ENCODE measurements at regions not wholly inside any gene's neighbourhood (a gene's known extent, or its start where the extent isn't known, plus 50 kb on each side); places are given as distances from the start of the nearest gene placed in this dataset.
"Not testable (repeated sequence)": the region's sequence is repeated elsewhere in the genome, so short reads cannot be mapped to it uniquely, and the experiment has no call there.

DNA sequence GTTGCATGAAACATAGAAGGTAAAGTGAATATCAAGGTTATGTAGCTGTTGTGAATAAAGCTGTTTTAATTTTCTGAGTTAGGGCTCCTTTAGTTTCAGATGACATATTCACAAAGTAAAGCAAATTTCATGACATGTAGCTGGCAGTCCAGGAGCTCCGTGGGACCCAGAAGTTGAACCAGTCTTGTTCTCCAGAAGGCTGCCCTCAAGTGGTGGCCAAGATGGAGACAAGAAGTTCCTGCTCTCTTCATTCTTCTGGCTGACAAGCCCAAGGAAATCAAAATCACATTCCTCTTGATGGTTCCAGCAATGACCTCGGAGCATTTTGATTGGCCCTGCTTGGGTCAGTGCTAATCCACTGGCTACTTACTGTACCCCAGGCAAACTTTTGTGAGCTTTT, 128.7 kb downstream of the LIG4 start:
- no peak for DNase-seq (ENCODE audit: low read depth)
- TF ChIP-seq, protein P1, sequence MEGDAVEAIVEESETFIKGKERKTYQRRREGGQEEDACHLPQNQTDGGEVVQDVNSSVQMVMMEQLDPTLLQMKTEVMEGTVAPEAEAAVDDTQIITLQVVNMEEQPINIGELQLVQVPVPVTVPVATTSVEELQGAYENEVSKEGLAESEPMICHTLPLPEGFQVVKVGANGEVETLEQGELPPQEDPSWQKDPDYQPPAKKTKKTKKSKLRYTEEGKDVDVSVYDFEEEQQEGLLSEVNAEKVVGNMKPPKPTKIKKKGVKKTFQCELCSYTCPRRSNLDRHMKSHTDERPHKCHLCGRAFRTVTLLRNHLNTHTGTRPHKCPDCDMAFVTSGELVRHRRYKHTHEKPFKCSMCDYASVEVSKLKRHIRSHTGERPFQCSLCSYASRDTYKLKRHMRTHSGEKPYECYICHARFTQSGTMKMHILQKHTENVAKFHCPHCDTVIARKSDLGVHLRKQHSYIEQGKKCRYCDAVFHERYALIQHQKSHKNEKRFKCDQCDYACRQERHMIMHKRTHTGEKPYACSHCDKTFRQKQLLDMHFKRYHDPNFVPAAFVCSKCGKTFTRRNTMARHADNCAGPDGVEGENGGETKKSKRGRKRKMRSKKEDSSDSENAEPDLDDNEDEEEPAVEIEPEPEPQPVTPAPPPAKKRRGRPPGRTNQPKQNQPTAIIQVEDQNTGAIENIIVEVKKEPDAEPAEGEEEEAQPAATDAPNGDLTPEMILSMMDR (conservative IDR thresholded peaks at IDR 0.05; ENCODE audit: low read depth, low read length) = peak; percentile 53
- no peak overlapping the region for H3K4me3 ChIP-seq (ENCODE audit: low read depth, low read length)

DNA sequence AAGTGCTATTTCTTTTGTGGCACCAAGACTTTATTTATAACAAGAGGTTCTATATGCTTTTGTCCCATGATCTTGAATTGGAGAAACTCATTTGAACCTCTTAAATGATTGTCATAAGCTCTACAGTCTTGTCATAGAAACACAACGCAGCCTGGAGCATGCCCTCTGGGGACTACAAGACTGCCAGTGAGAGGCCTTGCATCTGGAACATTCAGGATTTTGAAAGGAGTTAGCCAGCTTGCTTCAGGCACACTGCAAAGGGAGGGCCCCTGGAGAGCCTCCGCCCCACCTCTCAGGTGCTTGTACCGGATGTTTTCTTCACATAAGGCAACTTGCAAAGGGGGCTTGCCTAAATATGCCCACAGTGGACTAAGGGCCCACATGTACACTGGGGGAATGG, 130.5 kb downstream of the LIG4 start:
- no peak overlapping the region for H3K4me3 ChIP-seq (ENCODE audit: low read depth, low read length)
- TF ChIP-seq, protein P1 (conservative IDR thresholded peaks at IDR 0.05; ENCODE audit: low read depth, low read length) = no peak
- no peak for DNase-seq (ENCODE audit: low read depth)

DNA sequence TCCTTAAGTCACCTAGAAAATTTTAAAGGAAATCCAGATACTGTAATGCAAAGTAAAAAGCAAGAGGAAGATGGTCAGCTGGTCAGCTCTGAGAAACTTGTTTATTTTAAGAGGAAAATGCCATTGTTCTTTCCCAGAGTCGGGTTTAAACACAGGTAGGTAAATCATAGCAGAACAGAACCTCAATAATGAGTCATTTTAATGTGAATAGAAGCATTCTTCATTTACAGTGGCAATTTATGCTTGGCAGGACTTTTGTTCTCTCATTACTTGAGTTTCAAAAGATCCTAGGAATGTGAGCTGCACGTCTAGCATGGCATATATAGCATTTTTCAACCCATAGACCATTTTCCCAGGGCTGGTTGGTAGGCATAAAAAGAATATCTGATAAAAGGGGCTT, 132.3 kb downstream of the LIG4 start:
- DNase-seq (ENCODE audit: low read depth) = no peak
- TF ChIP-seq, protein P1 (conservative IDR thresholded peaks at IDR 0.05; ENCODE audit: low read depth, low read length) = no peak
- no peak overlapping the region for H3K4me3 ChIP-seq (ENCODE audit: low read depth, low read length)

DNA sequence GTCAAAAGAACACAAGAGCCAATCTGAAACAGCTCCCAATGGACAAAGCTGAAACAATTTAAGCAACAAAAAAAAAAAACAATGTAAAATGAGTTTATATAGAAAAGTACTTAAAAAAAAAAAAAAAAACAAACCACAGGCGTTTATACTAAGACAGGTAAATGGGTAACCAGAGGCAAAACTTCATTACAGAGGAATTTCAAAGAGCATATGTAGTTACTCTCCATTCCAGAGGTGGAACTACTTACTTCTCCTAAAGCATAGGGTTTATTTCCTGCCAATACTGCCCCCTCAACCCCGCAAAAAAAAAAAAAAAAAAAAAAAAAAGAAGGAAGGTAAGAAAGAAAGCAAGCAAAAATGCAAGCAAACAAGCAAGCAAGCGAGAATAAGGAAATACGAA, 132.9 kb downstream of the LIG4 start:
- TF ChIP-seq, protein P1 (conservative IDR thresholded peaks at IDR 0.05; ENCODE audit: low read depth, low read length) = no peak
- DNase-seq (ENCODE audit: low read depth) = no peak

DNA sequence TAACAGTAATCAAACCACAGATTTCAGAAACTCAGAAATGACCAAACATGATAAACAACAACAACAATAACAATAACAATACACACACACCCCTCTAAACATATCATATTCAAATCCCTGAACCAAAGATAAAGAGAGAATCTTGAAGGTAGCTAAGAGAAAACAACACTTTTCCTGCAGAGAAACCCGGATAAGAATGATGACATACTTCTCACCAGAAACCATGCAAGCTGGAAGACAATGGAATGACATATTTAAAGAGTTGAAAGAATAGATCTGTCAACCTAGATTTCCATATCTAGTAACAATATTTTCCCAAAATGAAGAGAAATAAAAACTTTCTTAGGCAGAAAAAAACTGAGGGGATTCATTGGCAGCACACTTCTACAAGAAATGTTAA, 138.1 kb downstream of the LIG4 start:
- no peak for DNase-seq (ENCODE audit: low read depth)
- TF ChIP-seq, protein P1 (conservative IDR thresholded peaks at IDR 0.05; ENCODE audit: low read depth, low read length) = no peak
- no peak overlapping the region for H3K4me3 ChIP-seq (ENCODE audit: low read depth, low read length)

More for the DNA sequence above, 132.9 kb downstream of the LIG4 start:
- H3K4me3 ChIP-seq (ENCODE audit: low read depth, low read length) = no peak overlapping the region

DNA sequence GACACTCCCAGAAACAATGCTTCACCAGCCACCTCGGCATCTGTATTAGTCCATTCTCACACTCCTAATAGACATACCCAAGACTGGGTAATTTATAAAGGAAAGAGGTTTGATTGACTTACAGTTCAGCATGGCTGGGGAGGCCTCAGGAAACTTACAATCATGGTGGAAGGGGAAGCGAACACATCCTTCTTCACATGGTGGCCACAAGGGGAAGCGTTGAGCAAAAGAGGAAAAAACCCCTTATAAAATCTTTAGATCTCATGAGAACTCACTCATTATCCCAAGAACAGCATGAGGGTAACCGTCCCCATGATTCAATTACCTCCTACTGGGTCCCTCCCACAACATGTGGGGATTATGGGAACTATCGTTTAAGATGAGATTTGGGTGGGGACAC, 140.9 kb downstream of the LIG4 start:
- not testable (repeated sequence) for H3K4me3 ChIP-seq (ENCODE audit: low read depth, low read length); DNase-seq (ENCODE audit: low read depth)
- TF ChIP-seq, protein P1 (conservative IDR thresholded peaks at IDR 0.05; ENCODE audit: low read depth, low read length) = peak; percentile 43

DNA sequence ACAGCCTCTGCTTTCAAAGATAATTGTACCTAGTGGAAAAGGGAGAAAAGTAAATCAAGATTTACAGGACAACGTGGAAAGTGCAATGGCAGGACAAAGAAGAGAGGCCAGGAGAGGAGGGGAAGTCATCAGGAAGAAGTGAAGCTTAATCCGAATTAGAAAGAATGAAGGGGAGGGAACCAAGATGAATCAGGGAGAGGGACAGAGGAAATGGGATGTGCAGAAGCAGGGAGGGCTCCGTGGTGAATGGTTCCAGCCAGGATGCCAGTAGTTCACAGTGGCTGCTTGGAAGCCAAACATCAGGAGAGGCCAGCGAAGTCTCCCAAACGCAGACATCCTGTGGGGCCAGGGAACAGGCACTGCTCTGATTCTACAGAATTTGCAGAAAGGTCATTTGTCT, 144.4 kb downstream of the LIG4 start:
- TF ChIP-seq, protein P1 (conservative IDR thresholded peaks at IDR 0.05; ENCODE audit: low read depth, low read length) = no peak
- no peak for DNase-seq (ENCODE audit: low read depth)
- no peak overlapping the region for H3K4me3 ChIP-seq (ENCODE audit: low read depth, low read length)
